WTC11 (cell line): ENCODE measurements at regions not wholly inside any gene's neighbourhood (a gene's known extent, or its start where the extent isn't known, plus 50 kb on each side); places are given as distances from the start of the nearest gene placed in this dataset.

Experiments used
- ATAC-seq: fragments of 200-7000 bp; cut with Tn5 transposase; 2 replicates; pipeline ENCODE4 v1.10.0; 2021; ENCODE audit warnings: mild to moderate bottlenecking, moderate library complexity
- CTCF ChIA-PET: fragments of 300-600 bp; sonication (Branson Sonifier 250); formaldehyde crosslinking; loops from one replicate; lab custom pipeline; 2021; ENCODE audit warnings: antibody characterized with exemption; lab: Charles Lee
- POLR2A ChIA-PET: fragments of 350-600 bp; sonication (Branson Sonifier 250); formaldehyde crosslinking; loops from one replicate; lab custom pipeline; 2021; ENCODE audit warnings: antibody characterized with exemption; lab: Charles Lee
- DNase-seq: peaks from one replicate; pipeline ENCODE4 v3.0.0; 2021; ENCODE audit warnings: low spot score
- H3K27ac Mint-ChIP-seq: 2 replicates; pipeline ENCODE4 v1.8.0; 2021; ENCODE audit warnings: mixed read lengths
- H3K27me3 Mint-ChIP-seq: 2 replicates; pipeline ENCODE4 v1.8.0; 2021; ENCODE audit warnings: low read depth, mild to moderate bottlenecking, moderate library complexity, mixed read lengths
- H3K36me3 Mint-ChIP-seq: 2 replicates; pipeline ENCODE4 v1.8.0; 2021; ENCODE audit warnings: mixed read lengths
- H3K4me1 Mint-ChIP-seq: 2 replicates; pipeline ENCODE4 v1.8.0; 2022; ENCODE audit warnings: mixed read lengths
- H3K4me3 Mint-ChIP-seq: 2 replicates; pipeline ENCODE4 v1.8.0; 2021; ENCODE audit warnings: mild to moderate bottlenecking, moderate library complexity, mixed read lengths
- H3K9me3 Mint-ChIP-seq: 2 replicates; pipeline ENCODE4 v1.8.0; 2021; ENCODE audit warnings: mixed read lengths
- ARID4B ChIP-seq: sonication (generic); formaldehyde crosslinking; IDR thresholded peaks from 2 replicates; pipeline ENCODE4 v1.8.0; 2023; ENCODE audit warnings: missing genetic modification reagents, mild to moderate bottlenecking, borderline replicate concordance
- CREB1 ChIP-seq: sonication (generic); formaldehyde crosslinking; IDR thresholded peaks from 2 replicates; pipeline ENCODE4 v1.8.0; 2023; ENCODE audit warnings: mild to moderate bottlenecking, missing genetic modification reagents
- FOXJ3 ChIP-seq: sonication (generic); formaldehyde crosslinking; IDR thresholded peaks from 2 replicates; pipeline ENCODE4 v1.9.0; 2021; ENCODE audit warnings: missing genetic modification reagents, mild to moderate bottlenecking, borderline replicate concordance
- FOXP1 ChIP-seq: sonication (generic); formaldehyde crosslinking; IDR thresholded peaks from 2 replicates; pipeline ENCODE4 v1.8.0; 2022; ENCODE audit warnings: missing genetic modification reagents, mild to moderate bottlenecking, moderate library complexity, borderline replicate concordance
- JAZF1 ChIP-seq: fragments of 250-450 bp; sonication (Bioruptor Pico); IDR thresholded peaks from 2 replicates; pipeline ENCODE4 v1.9.0; 2021; ENCODE audit warnings: moderate library complexity, mild to moderate bottlenecking, inconsistent platforms
- MXD4 ChIP-seq: fragments of 250-450 bp; sonication (Bioruptor Pico); IDR thresholded peaks from 2 replicates; pipeline ENCODE4 v1.8.0; 2021; ENCODE audit warnings: mild to moderate bottlenecking, moderate library complexity, borderline replicate concordance
- RORB ChIP-seq: fragments of 250-450 bp; sonication (Bioruptor Pico); IDR thresholded peaks from 2 replicates; pipeline ENCODE4 v1.9.0; 2021; ENCODE audit warnings: mild to moderate bottlenecking
- SMAD3 ChIP-seq: sonication (generic); formaldehyde crosslinking; IDR thresholded peaks from 2 replicates; pipeline ENCODE4 v1.8.0; 2022; ENCODE audit warnings: missing genetic modification reagents, mild to moderate bottlenecking, borderline replicate concordance
- SOX15 ChIP-seq: fragments of 250-450 bp; sonication (Bioruptor Pico); IDR thresholded peaks from 2 replicates; pipeline ENCODE4 v1.9.0; 2021; ENCODE audit warnings: mild to moderate bottlenecking
- TCF7 ChIP-seq: sonication (generic); formaldehyde crosslinking; IDR thresholded peaks from 2 replicates; pipeline ENCODE4 v1.8.0; 2022; ENCODE audit warnings: mild to moderate bottlenecking, low read depth, missing genetic modification reagents, moderate library complexity
- ZBTB21 ChIP-seq: sonication (generic); formaldehyde crosslinking; IDR thresholded peaks from 2 replicates; pipeline ENCODE4 v1.8.1; 2023; ENCODE audit warnings: mild to moderate bottlenecking, missing genetic modification reagents, borderline replicate concordance
- ZBTB43 ChIP-seq: sonication (generic); formaldehyde crosslinking; IDR thresholded peaks from 2 replicates; pipeline ENCODE4 v1.8.1; 2023; ENCODE audit warnings: mild to moderate bottlenecking, missing genetic modification reagents
- ZMAT4 ChIP-seq: fragments of 250-450 bp; sonication (Bioruptor Pico); IDR thresholded peaks from 2 replicates; pipeline ENCODE4 v1.9.0; 2021; ENCODE audit warnings: mild to moderate bottlenecking
- ZNF232 ChIP-seq: sonication (generic); formaldehyde crosslinking; IDR thresholded peaks from 2 replicates; pipeline ENCODE4 v1.8.0; 2022; ENCODE audit warnings: mild to moderate bottlenecking, missing genetic modification reagents
- ZNF263 ChIP-seq: sonication (generic); formaldehyde crosslinking; IDR thresholded peaks from 2 replicates; pipeline ENCODE4 v1.8.1; 2022; ENCODE audit warnings: low read depth, mild to moderate bottlenecking, moderate library complexity, missing genetic modification reagents
- ZNF396 ChIP-seq: fragments of 250-450 bp; sonication (Bioruptor Pico); IDR thresholded peaks from 2 replicates; pipeline ENCODE4 v1.8.0; 2021; ENCODE audit warnings: mild to moderate bottlenecking, moderate library complexity, borderline replicate concordance
- ZNF416 ChIP-seq: fragments of 250-450 bp; sonication (Bioruptor Pico); IDR thresholded peaks from 2 replicates; pipeline ENCODE4 v1.9.0; 2021; ENCODE audit warnings: mild to moderate bottlenecking, inconsistent platforms
- ZNF671 ChIP-seq: fragments of 250-450 bp; sonication (Bioruptor Pico); IDR thresholded peaks from 2 replicates; pipeline ENCODE4 v1.8.0; 2021; ENCODE audit warnings: mild to moderate bottlenecking
- TF ChIP-seq, protein P1 (sequence below): fragments of 200-600 bp; IDR thresholded peaks from 2 replicates; pipeline ENCODE4 v1.8.0; 2022; ENCODE audit warnings: antibody characterized with exemption
- TF ChIP-seq, protein P2 (sequence below): sonication (generic); formaldehyde crosslinking; IDR thresholded peaks from 2 replicates; pipeline ENCODE4 v1.8.1; 2023; ENCODE audit warnings: mild to moderate bottlenecking, moderate library complexity, missing genetic modification reagents
- TF ChIP-seq, protein P3 (sequence below): sonication (generic); formaldehyde crosslinking; IDR thresholded peaks from 2 replicates; pipeline ENCODE4 v1.8.0; 2022; ENCODE audit warnings: mild to moderate bottlenecking, missing genetic modification reagents

DNA sequence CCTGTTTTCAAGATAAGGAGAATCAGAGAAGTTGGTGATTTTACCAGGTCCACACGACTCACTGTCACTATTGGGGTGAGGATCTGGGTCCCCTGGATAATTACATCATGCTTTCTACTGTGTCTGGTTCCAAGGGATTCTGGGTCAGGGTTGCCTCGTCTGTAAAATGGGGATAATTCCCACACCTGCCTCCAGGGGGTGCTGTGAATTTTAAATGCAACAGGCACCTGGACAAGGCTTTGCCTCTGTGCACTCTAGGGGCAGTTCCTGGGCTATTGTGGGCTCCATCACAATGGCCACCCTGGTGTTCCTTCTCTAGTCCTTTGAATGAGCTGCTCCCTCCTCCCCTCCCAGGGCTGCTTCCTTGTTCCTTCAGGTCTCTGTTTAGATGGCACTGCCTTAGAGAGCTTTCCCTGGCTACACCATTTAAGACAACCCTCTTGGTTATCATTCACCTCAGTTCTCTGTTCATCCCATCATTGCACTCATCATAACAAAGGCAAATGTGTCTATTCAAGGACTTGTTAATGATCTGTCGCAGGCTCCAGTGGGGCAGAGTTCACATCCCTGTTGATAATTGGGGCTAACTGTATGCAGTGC lies 178.6 kb downstream of the MIAT start:
- ATAC-seq (peak; percentile 97), DNase-seq (peak; percentile 90)
- ChIA-PET POLR2A (no interaction called here), CTCF (interaction anchor here (0.6 to 1.4 kb wide), 28 partner anchors 9 to 551 kb away, joined by 3 to 9 read pairs (median 3); no protein-coding TSS in a partner anchor)
- Mint-ChIP-seq H3K36me3 (no peaks in the 10 kb centered on the region), H3K27me3 (no peaks in the 10 kb centered on the region), H3K27ac (no peak overlapping the region), H3K4me1 (peaks cover 7% of the 10 kb centered on the region), H3K4me3 (no peak overlapping the region), H3K9me3 (no peaks in the 10 kb centered on the region)
- TF ChIP-seq ZBTB21 (no peak), ZMAT4 (no peak), SMAD3 (CRISPR knock-in tag) (no peak), CREB1 (CRISPR knock-in tag) (no peak), SOX15 (CRISPR knock-in tag) (no peak), ZNF416 (0 out of 2 replicates have a peak, but pooled peaks have one; percentile 62)
- TF ChIP-seq, protein P1, sequence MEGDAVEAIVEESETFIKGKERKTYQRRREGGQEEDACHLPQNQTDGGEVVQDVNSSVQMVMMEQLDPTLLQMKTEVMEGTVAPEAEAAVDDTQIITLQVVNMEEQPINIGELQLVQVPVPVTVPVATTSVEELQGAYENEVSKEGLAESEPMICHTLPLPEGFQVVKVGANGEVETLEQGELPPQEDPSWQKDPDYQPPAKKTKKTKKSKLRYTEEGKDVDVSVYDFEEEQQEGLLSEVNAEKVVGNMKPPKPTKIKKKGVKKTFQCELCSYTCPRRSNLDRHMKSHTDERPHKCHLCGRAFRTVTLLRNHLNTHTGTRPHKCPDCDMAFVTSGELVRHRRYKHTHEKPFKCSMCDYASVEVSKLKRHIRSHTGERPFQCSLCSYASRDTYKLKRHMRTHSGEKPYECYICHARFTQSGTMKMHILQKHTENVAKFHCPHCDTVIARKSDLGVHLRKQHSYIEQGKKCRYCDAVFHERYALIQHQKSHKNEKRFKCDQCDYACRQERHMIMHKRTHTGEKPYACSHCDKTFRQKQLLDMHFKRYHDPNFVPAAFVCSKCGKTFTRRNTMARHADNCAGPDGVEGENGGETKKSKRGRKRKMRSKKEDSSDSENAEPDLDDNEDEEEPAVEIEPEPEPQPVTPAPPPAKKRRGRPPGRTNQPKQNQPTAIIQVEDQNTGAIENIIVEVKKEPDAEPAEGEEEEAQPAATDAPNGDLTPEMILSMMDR: peak; percentile 92

DNA sequence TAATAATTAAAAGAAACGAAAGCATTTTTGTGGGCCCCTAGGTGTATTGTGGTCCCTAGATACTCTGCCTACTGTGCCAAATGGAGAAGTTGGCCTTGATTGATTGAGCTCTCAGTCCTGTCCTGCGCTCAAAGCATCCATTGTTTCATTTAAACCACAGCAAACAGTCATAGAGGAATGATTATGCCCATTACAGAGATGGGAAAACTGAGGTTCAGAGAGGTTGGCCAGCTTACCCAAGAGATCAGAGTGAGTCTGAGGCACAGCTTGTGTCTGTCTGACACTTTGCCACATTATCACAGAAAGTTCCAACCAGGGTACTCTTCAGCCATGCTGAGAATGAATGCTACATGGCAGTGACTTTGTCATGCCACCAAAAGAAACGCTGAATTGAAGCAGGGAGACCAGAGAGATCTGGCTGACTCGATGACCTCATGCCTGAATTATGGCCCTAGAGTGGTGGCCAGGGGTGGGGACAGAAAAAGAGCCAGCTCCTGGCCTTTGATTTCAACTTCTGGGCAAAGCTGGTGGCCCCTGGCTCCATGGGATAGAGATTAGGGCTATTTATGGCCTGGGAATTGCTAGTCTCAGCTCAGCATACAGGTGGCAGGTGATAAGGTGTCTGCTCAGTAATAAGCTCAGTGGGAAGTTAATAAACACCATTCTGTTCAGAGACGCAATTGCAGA lies 180.5 kb downstream of the MIAT start:
- Mint-ChIP-seq H3K9me3 (no peaks in the 10 kb centered on the region), H3K4me1 (peaks cover 7% of the 10 kb centered on the region), H3K27me3 (no peaks in the 10 kb centered on the region), H3K27ac (no peak overlapping the region), H3K4me3 (no peak overlapping the region), H3K36me3 (no peaks in the 10 kb centered on the region)
- ChIA-PET CTCF (interaction anchor here (1.1 to 2.0 kb wide), 4 partner anchors 11 to 194 kb away, joined by 3 to 9 read pairs (median 4); no protein-coding TSS in a partner anchor), POLR2A (interaction anchor here (0.6 kb wide), 1 partner anchor 137 kb away, joined by 5 read pairs; no protein-coding TSS in a partner anchor)
- DNase-seq (no peak), ATAC-seq (no peak)
- TF ChIP-seq MXD4 (no peak), ZNF232 (CRISPR knock-in tag) (no peak), FOXP1 (CRISPR knock-in tag) (no peak), RORB (CRISPR knock-in tag) (no peak)

- ChIA-PET POLR2A (interaction anchor here (0.6 kb wide), 1 partner anchor 137 kb away, joined by 5 read pairs; no protein-coding TSS in a partner anchor), CTCF (interaction anchor here (1.1 to 2.0 kb wide), 4 partner anchors 12 to 194 kb away, joined by 3 to 9 read pairs (median 4); no protein-coding TSS in a partner anchor)
- Mint-ChIP-seq H3K27me3 (no peaks in the 10 kb centered on the region), H3K4me3 (no peak overlapping the region), H3K27ac (no peak overlapping the region), H3K4me1 (peaks cover 7% of the 10 kb centered on the region), H3K36me3 (no peaks in the 10 kb centered on the region), H3K9me3 (no peaks in the 10 kb centered on the region)
- ATAC-seq (no peak), DNase-seq (no peak)
- no peak for TF ChIP-seq FOXJ3 (CRISPR knock-in tag)
- no peak for TF ChIP-seq ZNF671 (CRISPR knock-in tag)
- TF ChIP-seq TCF7 (CRISPR knock-in tag): no peak
- TF ChIP-seq ARID4B (CRISPR knock-in tag): no peak
- TF ChIP-seq CREB1 (CRISPR knock-in tag): no peak
- no peak for TF ChIP-seq ZNF396
- no peak for TF ChIP-seq ZNF263 (CRISPR knock-in tag)
- no peak for TF ChIP-seq JAZF1 (CRISPR knock-in tag)
- TF ChIP-seq, protein P2, sequence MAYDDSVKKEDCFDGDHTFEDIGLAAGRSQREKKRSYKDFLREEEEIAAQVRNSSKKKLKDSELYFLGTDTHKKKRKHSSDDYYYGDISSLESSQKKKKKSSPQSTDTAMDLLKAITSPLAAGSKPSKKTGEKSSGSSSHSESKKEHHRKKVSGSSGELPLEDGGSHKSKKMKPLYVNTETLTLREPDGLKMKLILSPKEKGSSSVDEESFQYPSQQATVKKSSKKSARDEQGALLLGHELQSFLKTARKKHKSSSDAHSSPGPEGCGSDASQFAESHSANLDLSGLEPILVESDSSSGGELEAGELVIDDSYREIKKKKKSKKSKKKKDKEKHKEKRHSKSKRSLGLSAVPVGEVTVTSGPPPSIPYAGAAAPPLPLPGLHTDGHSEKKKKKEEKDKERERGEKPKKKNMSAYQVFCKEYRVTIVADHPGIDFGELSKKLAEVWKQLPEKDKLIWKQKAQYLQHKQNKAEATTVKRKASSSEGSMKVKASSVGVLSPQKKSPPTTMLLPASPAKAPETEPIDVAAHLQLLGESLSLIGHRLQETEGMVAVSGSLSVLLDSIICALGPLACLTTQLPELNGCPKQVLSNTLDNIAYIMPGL (CRISPR knock-in tag): no peak
- no peak for TF ChIP-seq RORB (CRISPR knock-in tag)
- TF ChIP-seq ZBTB43 (CRISPR knock-in tag): no peak
- TF ChIP-seq, protein P3, sequence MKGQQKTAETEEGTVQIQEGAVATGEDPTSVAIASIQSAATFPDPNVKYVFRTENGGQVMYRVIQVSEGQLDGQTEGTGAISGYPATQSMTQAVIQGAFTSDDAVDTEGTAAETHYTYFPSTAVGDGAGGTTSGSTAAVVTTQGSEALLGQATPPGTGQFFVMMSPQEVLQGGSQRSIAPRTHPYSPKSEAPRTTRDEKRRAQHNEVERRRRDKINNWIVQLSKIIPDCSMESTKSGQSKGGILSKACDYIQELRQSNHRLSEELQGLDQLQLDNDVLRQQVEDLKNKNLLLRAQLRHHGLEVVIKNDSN: no peak
Measured at GRCh38 chr22:26838471-26838825, 181.1 kb downstream of the MIAT start.
